GM21723 (cell line): ENCODE measurements at regions not wholly inside any gene's neighbourhood (a gene's known extent, or its start where the extent isn't known, plus 50 kb on each side); places are given as distances from the start of the nearest gene placed in this dataset.

ENCODE experiments used
- ATAC-seq: cut with Tn5 transposase; IDR thresholded peaks from one replicate; pipeline ENCODE4 v1.9.1; 2021; ENCODE audit warnings: mild to moderate bottlenecking, moderate library complexity; ENCODE audit not compliant: unreplicated experiment

DNA sequence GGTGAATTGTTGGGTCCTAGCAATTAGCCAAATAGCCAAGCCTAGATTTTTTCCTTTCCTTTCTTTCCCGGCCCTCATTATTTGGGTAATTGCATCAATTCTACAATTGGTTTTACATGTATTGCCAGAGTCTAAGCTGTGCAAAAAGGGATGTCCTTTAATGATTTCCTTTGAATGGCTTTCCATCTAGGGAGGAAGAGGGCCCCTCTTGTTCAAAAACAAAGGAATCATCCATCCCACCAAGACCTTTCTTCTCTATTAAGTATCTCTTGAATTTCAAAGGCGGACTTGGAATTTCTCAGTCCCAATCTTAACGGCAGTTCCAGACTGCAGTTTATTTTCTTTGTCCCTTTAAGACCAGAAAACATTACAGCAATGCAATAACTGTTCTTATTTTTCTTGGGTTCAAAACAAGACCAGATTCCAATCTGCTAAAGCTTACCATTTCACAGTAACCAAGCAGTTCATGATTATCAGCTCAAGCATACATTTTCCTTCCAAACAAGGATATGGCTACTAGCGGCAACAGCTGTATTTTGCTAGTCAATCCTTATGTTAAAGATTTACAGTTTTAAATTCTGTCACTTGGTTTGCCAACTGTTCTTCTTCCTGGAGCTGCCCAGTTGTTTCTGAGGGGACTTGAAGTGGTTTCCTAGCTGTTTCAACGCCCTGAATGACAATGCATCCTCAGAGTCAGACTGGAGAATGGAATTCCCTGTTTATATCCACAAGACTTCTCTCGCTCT, 91.4 kb upstream of the LRIG1 start:
- no peak for ATAC-seq

- no peak for ATAC-seq
Observed at GRCh38 chr3:66592927-66593625, 92.3 kb upstream of the LRIG1 start.

DNA sequence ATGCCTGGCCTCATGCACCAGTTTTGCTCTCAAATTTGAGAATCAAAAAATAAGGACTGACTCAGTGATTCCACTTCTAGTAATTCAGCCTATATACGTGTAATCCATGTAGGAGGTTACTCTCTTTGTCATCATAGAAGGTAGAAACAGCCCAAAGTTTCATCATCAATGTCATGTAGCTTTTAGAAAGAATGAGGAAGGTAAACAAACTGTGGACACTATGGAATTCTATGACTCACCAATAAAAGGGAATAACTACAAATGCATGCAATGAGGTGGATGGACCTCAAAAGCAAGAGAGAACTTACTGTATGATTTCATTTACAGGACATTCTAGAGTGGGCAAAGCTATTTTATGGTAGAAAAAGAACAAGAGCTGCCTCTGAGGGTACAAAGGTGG, 93.2 kb upstream of the LRIG1 start:
- no peak for ATAC-seq

DNA sequence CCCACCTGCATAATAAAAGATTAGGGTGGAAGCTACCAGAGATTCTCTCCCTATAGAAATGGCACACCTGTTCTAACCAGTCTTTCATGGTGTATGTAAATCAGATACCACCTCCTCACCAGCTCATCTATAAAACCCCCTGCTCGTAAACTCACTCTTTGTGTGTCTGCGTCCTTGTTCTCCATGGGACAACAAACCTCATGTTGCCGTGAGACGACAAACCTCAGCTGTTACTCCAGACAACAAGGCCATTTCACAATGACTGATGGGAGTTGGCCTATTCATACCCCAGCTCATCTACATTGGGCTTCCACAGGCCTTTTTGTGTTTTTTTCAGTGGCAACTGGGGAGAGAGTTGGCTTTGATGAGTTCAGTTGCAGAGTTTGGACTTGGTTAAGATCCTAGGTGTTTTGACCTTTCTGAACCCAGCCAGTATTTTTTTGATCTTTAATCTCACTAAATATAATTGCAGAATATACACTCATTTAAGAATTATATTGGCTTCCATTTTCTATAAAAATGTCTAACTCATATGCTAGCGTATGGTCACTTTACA, 96.6 kb upstream of the LRIG1 start:
- ATAC-seq = no peak

DNA sequence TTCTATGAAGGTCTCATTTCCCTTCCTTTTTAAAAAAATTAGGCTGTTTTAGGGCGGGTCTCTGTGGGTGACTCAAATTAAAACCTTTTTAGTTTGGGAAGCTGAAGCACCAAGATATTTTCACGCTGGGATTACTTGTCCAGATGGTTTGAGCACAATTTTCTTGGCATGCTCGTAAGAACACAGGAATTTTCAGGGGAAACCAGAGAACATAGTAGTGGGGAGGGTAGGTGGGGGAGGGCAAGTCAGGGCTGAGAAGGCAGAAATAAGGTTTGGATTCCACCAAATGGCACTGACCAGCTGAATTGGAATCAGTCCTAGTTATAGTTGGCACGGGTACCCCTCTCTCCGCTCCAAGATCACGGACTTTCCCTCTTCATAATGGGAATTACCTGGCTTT, 97.3 kb upstream of the LRIG1 start:
- ATAC-seq = no peak

DNA sequence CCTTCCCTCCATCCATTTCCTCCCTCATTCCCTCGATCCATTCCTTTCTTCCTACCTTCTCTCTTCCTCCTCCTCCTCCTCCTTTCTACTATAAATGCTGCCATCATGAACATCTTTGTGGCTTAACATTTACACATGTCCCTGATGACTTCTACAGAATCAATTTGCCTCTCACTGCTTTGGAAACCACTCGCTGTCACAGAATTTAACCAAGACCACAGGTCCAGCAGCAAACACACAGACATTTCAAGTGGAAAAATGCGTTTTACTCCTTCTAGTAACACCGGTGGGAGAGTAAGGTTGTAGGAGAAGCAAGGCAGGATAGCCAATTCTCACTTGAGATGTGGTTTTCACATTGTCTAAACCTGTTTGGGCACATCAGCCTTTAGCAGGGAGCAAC, 101.4 kb upstream of the LRIG1 start:
- no peak for ATAC-seq

- no peak for ATAC-seq
Observed at GRCh38 chr3:66602691-66603090, 101.9 kb upstream of the LRIG1 start.

DNA sequence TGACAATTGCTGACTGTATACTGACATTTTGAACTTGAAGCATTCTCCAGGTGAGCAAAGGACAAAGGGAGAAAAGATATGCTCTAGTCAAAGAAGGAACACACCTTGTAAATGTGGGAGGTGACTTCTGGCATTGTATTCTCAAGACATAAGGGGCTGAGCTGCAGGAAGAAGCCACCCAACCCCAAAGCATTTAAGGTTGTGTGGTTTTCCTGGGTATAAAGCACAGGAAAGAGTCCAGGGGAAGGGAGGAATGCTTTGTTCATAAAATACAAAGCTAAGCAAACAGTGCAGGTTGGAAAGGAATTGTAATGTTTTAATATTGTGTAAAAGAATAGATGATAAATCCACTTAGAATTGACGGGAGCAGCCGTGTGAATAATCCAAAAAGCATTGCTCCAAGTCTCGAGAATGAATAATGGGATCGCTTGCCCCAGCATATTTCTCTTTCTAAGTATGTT, 102.4 kb upstream of the LRIG1 start:
- no peak for ATAC-seq

GRCh38 chr3:66604481-66604880, 103.7 kb upstream of the LRIG1 start:
- ATAC-seq = no peak

DNA sequence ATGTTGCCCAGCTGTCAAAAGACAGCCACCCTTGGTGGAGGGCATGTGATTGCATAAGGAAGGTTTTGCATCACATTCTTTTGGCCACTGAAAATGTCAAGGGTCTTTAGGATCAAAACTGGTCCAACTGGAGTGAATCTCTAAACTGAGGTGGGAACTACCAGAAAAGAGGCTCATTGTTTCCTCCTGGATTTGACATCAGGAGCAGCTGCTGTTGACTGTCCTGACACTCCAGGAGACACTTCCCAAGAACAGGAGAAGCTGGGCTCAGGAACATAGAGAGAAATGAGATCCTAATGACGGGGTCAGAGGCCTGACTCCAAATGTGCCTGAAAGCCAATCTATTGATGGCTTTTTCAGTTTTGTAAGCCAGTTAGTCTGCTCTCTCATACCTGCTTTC, 105.3 kb upstream of the LRIG1 start:
- ATAC-seq = no peak

DNA sequence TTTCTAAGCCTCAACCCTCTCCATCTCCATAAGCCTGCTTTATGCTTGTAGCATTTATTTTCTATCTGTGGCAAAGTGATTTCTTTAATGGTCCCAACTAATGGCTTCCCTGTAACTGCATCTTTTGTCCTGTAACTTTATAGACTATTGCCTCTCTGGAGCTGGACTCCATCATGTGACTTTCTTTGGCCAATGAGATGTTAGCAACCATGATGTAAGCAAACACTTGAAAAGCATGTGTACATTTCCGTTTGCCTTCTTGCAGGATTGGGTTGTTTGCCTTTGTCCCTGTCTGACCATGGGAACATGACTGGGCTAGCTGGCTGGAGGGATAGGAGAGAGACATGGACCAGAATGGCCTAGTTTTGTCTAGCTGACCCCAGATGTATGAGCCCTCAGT, 106.0 kb upstream of the LRIG1 start:
- ATAC-seq = no peak

DNA sequence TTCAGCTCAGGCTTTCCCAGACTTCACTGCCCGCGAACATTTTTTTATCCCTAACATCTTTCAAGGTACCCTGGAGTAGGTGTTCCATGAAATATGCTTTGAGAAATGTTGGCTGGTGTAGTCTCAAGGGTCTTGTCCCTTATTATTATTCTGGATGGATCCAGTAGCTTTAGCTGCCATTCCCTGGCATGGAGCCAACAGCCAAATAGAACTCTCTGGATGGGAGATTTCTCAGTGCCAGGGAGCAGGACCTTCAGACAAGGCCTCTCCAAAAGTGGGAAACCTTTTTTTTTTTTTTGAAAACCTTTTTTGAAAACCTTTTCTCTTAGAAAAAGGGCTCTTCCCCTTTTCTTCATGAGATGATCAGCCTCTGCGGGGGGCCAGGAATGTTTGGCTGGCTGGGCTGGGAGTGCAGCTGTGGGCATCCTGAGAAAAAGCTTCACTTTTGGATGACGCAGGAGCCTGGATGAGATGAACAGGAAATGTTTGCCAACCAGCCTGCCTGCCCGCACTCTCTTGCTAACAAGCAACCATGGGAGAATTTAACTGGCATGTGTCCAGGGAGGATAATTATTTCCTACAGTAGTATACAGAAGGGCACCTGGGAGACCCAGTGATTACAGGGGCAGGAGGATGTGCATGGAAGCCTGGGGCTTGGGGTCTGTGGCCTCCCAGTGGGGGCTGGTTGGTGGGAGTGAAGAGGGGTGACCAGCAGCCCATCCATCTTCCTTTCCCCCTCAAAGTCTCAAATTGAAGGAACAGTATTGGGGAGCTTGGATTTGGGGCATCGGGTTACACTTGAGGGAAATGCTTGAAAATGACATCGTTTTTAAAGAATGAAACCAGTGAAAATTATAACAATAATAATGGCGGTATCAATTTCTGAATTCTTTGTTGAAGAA, 109.1 kb upstream of the LRIG1 start:
- no peak for ATAC-seq

- no peak for ATAC-seq
Observed at GRCh38 chr3:66610562-66610909, 109.7 kb upstream of the LRIG1 start.

DNA sequence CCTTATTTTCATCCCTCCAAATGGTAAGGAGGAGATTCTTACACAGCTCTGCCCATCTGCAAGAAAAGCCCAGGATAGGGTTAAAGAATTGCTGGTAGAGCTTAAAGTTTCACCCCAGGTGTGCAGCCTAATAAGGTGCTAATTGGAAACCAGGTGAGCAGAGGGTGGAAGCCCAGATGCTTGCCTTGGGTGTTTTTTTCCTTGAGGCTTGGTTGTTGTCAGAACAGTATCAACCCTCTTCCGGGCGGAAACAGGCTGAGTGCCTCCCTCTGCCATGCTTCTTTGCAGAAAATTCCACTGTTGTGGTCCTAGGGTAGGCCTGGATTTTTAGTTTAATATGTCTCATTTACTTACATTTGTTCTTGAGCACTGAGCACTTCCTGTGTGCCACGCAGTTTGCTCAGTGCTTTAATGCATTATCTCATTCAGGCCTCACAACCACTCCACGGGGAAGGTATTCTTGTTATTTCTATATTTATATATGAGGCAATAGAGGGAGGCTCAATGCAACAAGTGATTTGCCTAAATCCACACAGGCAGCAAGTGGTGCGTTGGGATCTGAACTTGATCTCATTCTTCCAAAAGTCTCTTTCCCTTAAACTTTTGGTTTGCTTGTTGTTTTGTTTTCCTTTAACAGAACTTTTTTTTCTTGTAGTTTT, 115.0 kb upstream of the LRIG1 start:
- ATAC-seq = no peak

- ATAC-seq = no peak
Observed at GRCh38 chr3:66617351-66617750, 116.5 kb upstream of the LRIG1 start.

- ATAC-seq = no peak
Observed at GRCh38 chr3:66618066-66618465, 117.2 kb upstream of the LRIG1 start.

GRCh38 chr3:66620296-66620695, 119.5 kb upstream of the LRIG1 start:
- no peak for ATAC-seq

GRCh38 chr3:66622756-66623457, 122.1 kb upstream of the LRIG1 start:
- ATAC-seq = no peak

DNA sequence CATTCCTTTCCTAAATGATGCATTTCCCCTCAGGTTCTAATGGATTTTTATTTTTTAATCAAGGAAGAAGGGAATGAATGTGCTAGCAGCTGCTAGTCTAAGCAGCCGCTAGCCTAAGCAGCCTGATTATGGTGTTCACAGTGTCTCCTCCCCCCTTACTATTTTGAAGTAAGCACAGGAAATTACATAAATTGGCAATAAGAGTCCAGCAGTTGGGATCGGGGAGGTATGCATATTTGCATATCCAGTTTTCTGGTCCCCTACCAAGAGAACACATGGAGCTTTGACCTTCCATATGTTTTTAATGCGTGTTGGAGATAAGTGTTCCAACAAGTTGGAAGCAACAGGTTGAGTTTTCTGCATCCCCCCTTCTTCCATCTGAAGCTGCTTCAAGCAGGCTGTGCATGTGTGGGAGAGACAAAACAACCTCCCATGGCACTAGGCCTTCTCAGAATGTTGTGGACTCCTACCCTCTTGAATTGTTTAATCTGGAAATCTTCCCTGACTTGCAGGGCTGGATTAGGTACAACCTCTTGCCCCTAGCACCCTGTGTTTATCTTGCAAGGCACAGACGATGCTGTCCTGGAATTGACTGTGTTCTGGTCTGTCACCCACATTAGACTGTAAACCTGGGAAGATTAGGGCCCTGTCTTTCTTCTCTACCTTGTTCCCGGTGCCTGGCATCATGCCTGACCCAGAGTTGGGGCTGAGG, 124.8 kb upstream of the LRIG1 start:
- ATAC-seq = no peak
